ENCODE measurements at regions not wholly inside any gene's neighbourhood (a gene's known extent, or its start where the extent isn't known, plus 50 kb on each side); places are given as distances from the start of the nearest gene placed in this dataset.

DNA sequence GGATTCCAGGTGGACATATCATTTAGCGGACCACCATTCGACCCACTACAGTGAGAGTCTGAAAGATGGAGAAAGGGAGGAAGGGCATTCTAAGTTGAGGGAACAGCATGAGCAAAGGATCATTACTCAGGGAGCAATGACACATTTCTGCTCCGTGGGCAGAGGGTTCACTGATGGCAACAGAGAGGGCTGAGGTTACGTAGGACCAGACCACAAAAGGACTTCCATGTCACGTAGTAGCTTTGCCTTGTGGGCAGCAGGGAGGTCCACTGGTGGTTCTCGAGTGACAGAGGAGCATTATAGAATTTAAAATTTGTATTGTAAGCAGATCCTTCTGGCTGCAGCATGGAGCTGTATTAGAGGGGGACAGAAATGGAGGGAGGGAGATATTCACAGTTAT, 109.7 kb upstream of the NAV2 start:
- TF ChIP-seq, protein P1, sequence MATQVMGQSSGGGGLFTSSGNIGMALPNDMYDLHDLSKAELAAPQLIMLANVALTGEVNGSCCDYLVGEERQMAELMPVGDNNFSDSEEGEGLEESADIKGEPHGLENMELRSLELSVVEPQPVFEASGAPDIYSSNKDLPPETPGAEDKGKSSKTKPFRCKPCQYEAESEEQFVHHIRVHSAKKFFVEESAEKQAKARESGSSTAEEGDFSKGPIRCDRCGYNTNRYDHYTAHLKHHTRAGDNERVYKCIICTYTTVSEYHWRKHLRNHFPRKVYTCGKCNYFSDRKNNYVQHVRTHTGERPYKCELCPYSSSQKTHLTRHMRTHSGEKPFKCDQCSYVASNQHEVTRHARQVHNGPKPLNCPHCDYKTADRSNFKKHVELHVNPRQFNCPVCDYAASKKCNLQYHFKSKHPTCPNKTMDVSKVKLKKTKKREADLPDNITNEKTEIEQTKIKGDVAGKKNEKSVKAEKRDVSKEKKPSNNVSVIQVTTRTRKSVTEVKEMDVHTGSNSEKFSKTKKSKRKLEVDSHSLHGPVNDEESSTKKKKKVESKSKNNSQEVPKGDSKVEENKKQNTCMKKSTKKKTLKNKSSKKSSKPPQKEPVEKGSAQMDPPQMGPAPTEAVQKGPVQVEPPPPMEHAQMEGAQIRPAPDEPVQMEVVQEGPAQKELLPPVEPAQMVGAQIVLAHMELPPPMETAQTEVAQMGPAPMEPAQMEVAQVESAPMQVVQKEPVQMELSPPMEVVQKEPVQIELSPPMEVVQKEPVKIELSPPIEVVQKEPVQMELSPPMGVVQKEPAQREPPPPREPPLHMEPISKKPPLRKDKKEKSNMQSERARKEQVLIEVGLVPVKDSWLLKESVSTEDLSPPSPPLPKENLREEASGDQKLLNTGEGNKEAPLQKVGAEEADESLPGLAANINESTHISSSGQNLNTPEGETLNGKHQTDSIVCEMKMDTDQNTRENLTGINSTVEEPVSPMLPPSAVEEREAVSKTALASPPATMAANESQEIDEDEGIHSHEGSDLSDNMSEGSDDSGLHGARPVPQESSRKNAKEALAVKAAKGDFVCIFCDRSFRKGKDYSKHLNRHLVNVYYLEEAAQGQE (IDR thresholded peaks at IDR 0.05; ENCODE audit: insufficient read depth in 1 of 2, low read depth in 2 of 2, low read length in 2 of 2): no peak
- TF ChIP-seq FOXP2 (optimal IDR thresholded peaks at IDR 0.05; ENCODE audit: borderline replicate concordance, extremely low read depth, extremely low read length, insufficient read depth) (no peak), POLR2AphosphoS5 (IDR thresholded peaks at IDR 0.05; ENCODE audit: low read depth, low read length) (no peak), TAF1 (IDR thresholded peaks at IDR 0.05; ENCODE audit: borderline replicate concordance, insufficient read depth, low read length) (no peak), SIN3A (IDR thresholded peaks at IDR 0.05; ENCODE audit: borderline replicate concordance, insufficient read depth, low read length) (no peak)

Measured in PFSK-1 (cell line).